Stimulated activated memory B cell treated with anti-CD40 and anti-IgM and Interleukin-4, amounts not matched to agents 10 μg/mL and 1 μg/mL and 100 μg/mL, for 72 hours (primary cell): ENCODE measurements at regions not wholly inside any gene's neighbourhood (a gene's known extent, or its start where the extent isn't known, plus 50 kb on each side); places are given as distances from the start of the nearest gene placed in this dataset.

Experiments
- ATAC-seq: fragments of 150-1000 bp; cut with Tn5 transposase; 2 replicates; pipeline ENCODE4 v1.10.0; 2021
- H3K27ac Mint-ChIP-seq: one replicate; pipeline ENCODE4 v1.8.0; 2022; ENCODE audit warnings: mild to moderate bottlenecking, mixed read lengths
- H3K27me3 Mint-ChIP-seq: one replicate; pipeline ENCODE4 v1.8.0; 2022; ENCODE audit warnings: mixed read lengths
- H3K36me3 Mint-ChIP-seq: one replicate; pipeline ENCODE4 v1.8.0; 2022; ENCODE audit warnings: mixed read lengths
- H3K4me1 Mint-ChIP-seq: one replicate; pipeline ENCODE4 v1.8.0; 2022; ENCODE audit warnings: mixed read lengths
- H3K4me3 Mint-ChIP-seq: one replicate; pipeline ENCODE4 v1.8.0; 2022; ENCODE audit warnings: mild to moderate bottlenecking, moderate library complexity, mixed read lengths
- H3K9me3 Mint-ChIP-seq: one replicate; pipeline ENCODE4 v1.8.0; 2022; ENCODE audit warnings: mixed read lengths

GRCh38 chr7:144960763-144961162 is 124.9 kb upstream of the TPK1 start:
- Mint-ChIP-seq H3K27me3 (no peaks in the 10 kb centered on the region), H3K27ac (no peak overlapping the region), H3K4me1 (no peaks in the 10 kb centered on the region), H3K9me3 (peaks cover 3% of the 10 kb centered on the region), H3K4me3 (no peak overlapping the region), H3K36me3 (no peaks in the 10 kb centered on the region)
- no peak for ATAC-seq

GRCh38 chr7:144957998-144958397 is 122.1 kb upstream of the TPK1 start:
- Mint-ChIP-seq H3K9me3 (peaks cover 12% of the 10 kb centered on the region), H3K4me3 (no peak overlapping the region), H3K4me1 (no peaks in the 10 kb centered on the region), H3K27ac (no peak overlapping the region), H3K27me3 (no peaks in the 10 kb centered on the region), H3K36me3 (no peaks in the 10 kb centered on the region)
- no peak for ATAC-seq

GRCh38 chr7:144955422-144955821 is 119.6 kb upstream of the TPK1 start:
- H3K27me3 Mint-ChIP-seq, result no peaks in the 10 kb centered on the region
- H3K9me3 Mint-ChIP-seq, result peaks cover 12% of the 10 kb centered on the region
- H3K36me3 Mint-ChIP-seq, result no peaks in the 10 kb centered on the region
- H3K27ac Mint-ChIP-seq, result no peak overlapping the region
- H3K4me1 Mint-ChIP-seq, result no peaks in the 10 kb centered on the region
- ATAC-seq, result no peak
- H3K4me3 Mint-ChIP-seq, result no peak overlapping the region

GRCh38 chr7:144941127-144941526 is 105.3 kb upstream of the TPK1 start:
- ATAC-seq, result no peak
- H3K27ac Mint-ChIP-seq, result no peak overlapping the region
- peaks cover 7% of the 10 kb centered on the region for H3K4me1 Mint-ChIP-seq
- H3K27me3 Mint-ChIP-seq, result peaks cover 18% of the 10 kb centered on the region
- H3K36me3 Mint-ChIP-seq, result no peaks in the 10 kb centered on the region
- H3K4me3 Mint-ChIP-seq, result no peak overlapping the region
- peaks cover under 1% of the 10 kb centered on the region for H3K9me3 Mint-ChIP-seq

- H3K27ac Mint-ChIP-seq, result no peak overlapping the region
Measured at GRCh38 chr7:144937199-144937598, 101.3 kb upstream of the TPK1 start.

GRCh38 chr7:144936314-144936713 is 100.5 kb upstream of the TPK1 start:
- Mint-ChIP-seq H3K27me3 (peaks cover 18% of the 10 kb centered on the region), H3K4me3 (no peak overlapping the region)

More at GRCh38 chr7:144937199-144937598, 101.3 kb upstream of the TPK1 start:
- ATAC-seq, result no peak
- H3K4me1 Mint-ChIP-seq, result peaks cover 7% of the 10 kb centered on the region
- no peak overlapping the region for H3K4me3 Mint-ChIP-seq
- peaks cover 6% of the 10 kb centered on the region for H3K36me3 Mint-ChIP-seq
- H3K27me3 Mint-ChIP-seq, result peaks cover 18% of the 10 kb centered on the region
- no peaks in the 10 kb centered on the region for H3K9me3 Mint-ChIP-seq

GRCh38 chr7:144910411-144910810 is 74.6 kb upstream of the TPK1 start:
- Mint-ChIP-seq H3K4me3 (no peak overlapping the region), H3K27ac (no peak overlapping the region), H3K27me3 (peaks cover 20% of the 10 kb centered on the region), H3K9me3 (no peaks in the 10 kb centered on the region), H3K36me3 (no peaks in the 10 kb centered on the region), H3K4me1 (peaks cover 24% of the 10 kb centered on the region)
- ATAC-seq, result no peak

More at GRCh38 chr7:144936314-144936713, 100.5 kb upstream of the TPK1 start:
- H3K4me1 Mint-ChIP-seq, result peaks cover 7% of the 10 kb centered on the region
- no peak for ATAC-seq
- peaks cover 6% of the 10 kb centered on the region for H3K36me3 Mint-ChIP-seq
- H3K27ac Mint-ChIP-seq, result no peak overlapping the region
- H3K9me3 Mint-ChIP-seq, result no peaks in the 10 kb centered on the region

- no peak for ATAC-seq
- no peak overlapping the region for H3K4me3 Mint-ChIP-seq
- no peaks in the 10 kb centered on the region for H3K9me3 Mint-ChIP-seq
- peaks cover 24% of the 10 kb centered on the region for H3K4me1 Mint-ChIP-seq
- H3K27ac Mint-ChIP-seq, result no peak overlapping the region
- peaks cover 20% of the 10 kb centered on the region for H3K27me3 Mint-ChIP-seq
- H3K36me3 Mint-ChIP-seq, result no peaks in the 10 kb centered on the region
Measured at GRCh38 chr7:144908943-144909556, 73.2 kb upstream of the TPK1 start.

- Mint-ChIP-seq H3K27ac (peak overlapping the region; percentile 21), H3K4me1 (peaks cover 24% of the 10 kb centered on the region), H3K27me3 (peaks cover 20% of the 10 kb centered on the region), H3K4me3 (no peak overlapping the region), H3K9me3 (no peaks in the 10 kb centered on the region), H3K36me3 (no peaks in the 10 kb centered on the region)
- ATAC-seq, result no peak
Measured at GRCh38 chr7:144908324-144908723, 72.5 kb upstream of the TPK1 start.

GRCh38 chr7:144907577-144907976 is 71.7 kb upstream of the TPK1 start:
- peaks cover 24% of the 10 kb centered on the region for H3K4me1 Mint-ChIP-seq
- peak; percentile 65 for ATAC-seq
- no peaks in the 10 kb centered on the region for H3K9me3 Mint-ChIP-seq
- no peaks in the 10 kb centered on the region for H3K36me3 Mint-ChIP-seq
- no peak overlapping the region for H3K4me3 Mint-ChIP-seq
- H3K27me3 Mint-ChIP-seq, result peaks cover 16% of the 10 kb centered on the region
- H3K27ac Mint-ChIP-seq, result no peak overlapping the region

GRCh38 chr7:144903201-144903600 is 67.3 kb upstream of the TPK1 start:
- H3K27me3 Mint-ChIP-seq, result no peaks in the 10 kb centered on the region
- H3K4me3 Mint-ChIP-seq, result no peak overlapping the region
- H3K4me1 Mint-ChIP-seq, result peaks cover 12% of the 10 kb centered on the region
- no peak overlapping the region for H3K27ac Mint-ChIP-seq
- ATAC-seq, result no peak
- peaks cover 11% of the 10 kb centered on the region for H3K9me3 Mint-ChIP-seq
- no peaks in the 10 kb centered on the region for H3K36me3 Mint-ChIP-seq

GRCh38 chr7:144892761-144893160 is 56.9 kb upstream of the TPK1 start:
- H3K36me3 Mint-ChIP-seq, result no peaks in the 10 kb centered on the region
- no peak overlapping the region for H3K4me3 Mint-ChIP-seq
- no peak for ATAC-seq
- no peaks in the 10 kb centered on the region for H3K9me3 Mint-ChIP-seq
- no peaks in the 10 kb centered on the region for H3K4me1 Mint-ChIP-seq
- peaks cover 21% of the 10 kb centered on the region for H3K27me3 Mint-ChIP-seq
- H3K27ac Mint-ChIP-seq, result no peak overlapping the region
